ENCODE measurements at regions not wholly inside any gene's neighbourhood (a gene's known extent, or its start where the extent isn't known, plus 50 kb on each side); places are given as distances from the start of the nearest gene placed in this dataset.

DNA sequence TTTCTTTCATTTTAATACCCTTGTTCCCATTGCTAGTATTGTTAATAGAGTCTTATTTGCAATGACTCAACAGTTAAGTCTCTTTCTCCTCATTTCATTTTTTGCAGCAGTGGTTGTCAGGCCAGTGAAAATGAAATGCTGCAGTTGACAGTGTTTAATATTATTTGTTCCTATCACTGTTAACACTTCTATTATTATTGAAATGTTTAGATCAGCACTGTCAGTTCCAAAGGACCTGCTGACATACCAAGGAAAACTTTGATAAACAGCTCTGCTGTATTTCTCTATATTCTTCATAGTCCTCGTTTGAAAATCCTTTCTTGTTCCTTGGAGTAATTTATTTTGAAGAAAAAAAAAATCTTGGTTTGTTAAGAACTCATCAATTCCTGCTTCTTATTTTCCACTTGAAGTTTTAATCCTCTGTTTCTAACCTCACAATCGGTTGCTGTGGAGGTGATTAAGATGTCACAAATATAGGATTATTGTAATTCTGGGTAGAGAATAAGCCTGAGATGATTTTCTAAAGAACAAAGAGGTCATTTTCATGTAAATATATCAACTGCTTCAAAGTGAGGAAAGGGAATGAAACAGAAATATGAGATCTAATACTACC is 1065.9 kb upstream of the CITED2 start:
- no TSS peak for BruUV-seq (replicated peaks)
- intact Hi-C loops (cut with micrococcal nuclease) = loop anchor here (5.0 kb wide), 2 partner anchors 388 to 1122 kb away; no protein-coding TSS in a partner anchor
- Mint-ChIP-seq H3K27ac (ENCODE audit: low read depth, unreplicated experiment) (no peak overlapping the region), H3K9me3 (ENCODE audit: unreplicated experiment) (no peaks in the 10 kb centered on the region), H3K4me1 (ENCODE audit: insufficient read depth, unreplicated experiment) (peaks cover 25% of the 10 kb centered on the region), H3K4me3 (ENCODE audit: unreplicated experiment) (no peak overlapping the region), H3K27me3 (ENCODE audit: insufficient read depth, unreplicated experiment) (no peaks in the 10 kb centered on the region), H3K36me3 (ENCODE audit: insufficient read depth, unreplicated experiment) (no peaks in the 10 kb centered on the region)
- ChIA-PET CTCF (interaction anchor here (0.7 to 1.7 kb wide), 5 partner anchors 558 to 1066 kb away, joined by 3 to 6 read pairs (median 3); partner anchors contain the start of gene CITED2), POLR2A (interaction anchor here (0.6 to 2.0 kb wide), 4 partner anchors 418 to 1088 kb away, joined by 3 to 19 read pairs (median 3); partner anchors contain the start of gene CITED2)
- TF ChIP-seq, protein P1, sequence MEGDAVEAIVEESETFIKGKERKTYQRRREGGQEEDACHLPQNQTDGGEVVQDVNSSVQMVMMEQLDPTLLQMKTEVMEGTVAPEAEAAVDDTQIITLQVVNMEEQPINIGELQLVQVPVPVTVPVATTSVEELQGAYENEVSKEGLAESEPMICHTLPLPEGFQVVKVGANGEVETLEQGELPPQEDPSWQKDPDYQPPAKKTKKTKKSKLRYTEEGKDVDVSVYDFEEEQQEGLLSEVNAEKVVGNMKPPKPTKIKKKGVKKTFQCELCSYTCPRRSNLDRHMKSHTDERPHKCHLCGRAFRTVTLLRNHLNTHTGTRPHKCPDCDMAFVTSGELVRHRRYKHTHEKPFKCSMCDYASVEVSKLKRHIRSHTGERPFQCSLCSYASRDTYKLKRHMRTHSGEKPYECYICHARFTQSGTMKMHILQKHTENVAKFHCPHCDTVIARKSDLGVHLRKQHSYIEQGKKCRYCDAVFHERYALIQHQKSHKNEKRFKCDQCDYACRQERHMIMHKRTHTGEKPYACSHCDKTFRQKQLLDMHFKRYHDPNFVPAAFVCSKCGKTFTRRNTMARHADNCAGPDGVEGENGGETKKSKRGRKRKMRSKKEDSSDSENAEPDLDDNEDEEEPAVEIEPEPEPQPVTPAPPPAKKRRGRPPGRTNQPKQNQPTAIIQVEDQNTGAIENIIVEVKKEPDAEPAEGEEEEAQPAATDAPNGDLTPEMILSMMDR (IDR thresholded peaks at IDR 0.05; ENCODE audit: unreplicated experiment) = no peak
- DNase-seq (ENCODE audit: unreplicated experiment) = no peak

DNA sequence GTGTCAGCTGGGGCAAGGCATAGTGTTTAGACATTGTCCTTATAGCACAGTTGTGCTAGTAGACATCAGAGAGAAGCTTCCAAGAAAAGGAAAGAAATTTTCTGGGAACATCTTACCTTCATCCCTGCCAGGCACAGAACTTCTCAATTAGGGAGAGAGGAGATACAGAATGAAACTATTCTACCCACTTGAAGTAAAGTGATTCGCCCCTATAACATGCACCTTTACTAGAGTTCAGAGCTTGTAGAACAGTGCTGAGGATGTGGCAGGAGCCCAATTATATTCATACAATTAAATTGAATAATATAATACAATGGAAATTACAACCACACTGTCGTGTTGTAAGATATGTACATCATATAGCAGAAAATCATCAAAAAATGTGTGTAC is 1063.9 kb upstream of the CITED2 start:
- Mint-ChIP-seq H3K4me1 (ENCODE audit: insufficient read depth, unreplicated experiment) (peaks cover 25% of the 10 kb centered on the region), H3K9me3 (ENCODE audit: unreplicated experiment) (peaks cover 3% of the 10 kb centered on the region), H3K4me3 (ENCODE audit: unreplicated experiment) (no peak overlapping the region), H3K27ac (ENCODE audit: low read depth, unreplicated experiment) (peak overlapping the region; percentile 60), H3K36me3 (ENCODE audit: insufficient read depth, unreplicated experiment) (no peaks in the 10 kb centered on the region), H3K27me3 (ENCODE audit: insufficient read depth, unreplicated experiment) (no peaks in the 10 kb centered on the region)
- no TSS peak for BruUV-seq (replicated peaks)
- no peak for DNase-seq (ENCODE audit: unreplicated experiment)
- intact Hi-C loops (cut with micrococcal nuclease) = no loop called here
- TF ChIP-seq, protein P1 (IDR thresholded peaks at IDR 0.05; ENCODE audit: unreplicated experiment) = no peak
- CTCF ChIA-PET = interaction anchor here (0.5 to 1.7 kb wide), 4 partner anchors 248 to 1125 kb away, joined by 3 to 4 read pairs (median 3); no protein-coding TSS in a partner anchor
- POLR2A ChIA-PET = interaction anchor here (0.7 to 4.0 kb wide), 7 partner anchors 264 to 1068 kb away, joined by 3 to 23 read pairs (median 4); partner anchors contain the start of gene CITED2

DNA sequence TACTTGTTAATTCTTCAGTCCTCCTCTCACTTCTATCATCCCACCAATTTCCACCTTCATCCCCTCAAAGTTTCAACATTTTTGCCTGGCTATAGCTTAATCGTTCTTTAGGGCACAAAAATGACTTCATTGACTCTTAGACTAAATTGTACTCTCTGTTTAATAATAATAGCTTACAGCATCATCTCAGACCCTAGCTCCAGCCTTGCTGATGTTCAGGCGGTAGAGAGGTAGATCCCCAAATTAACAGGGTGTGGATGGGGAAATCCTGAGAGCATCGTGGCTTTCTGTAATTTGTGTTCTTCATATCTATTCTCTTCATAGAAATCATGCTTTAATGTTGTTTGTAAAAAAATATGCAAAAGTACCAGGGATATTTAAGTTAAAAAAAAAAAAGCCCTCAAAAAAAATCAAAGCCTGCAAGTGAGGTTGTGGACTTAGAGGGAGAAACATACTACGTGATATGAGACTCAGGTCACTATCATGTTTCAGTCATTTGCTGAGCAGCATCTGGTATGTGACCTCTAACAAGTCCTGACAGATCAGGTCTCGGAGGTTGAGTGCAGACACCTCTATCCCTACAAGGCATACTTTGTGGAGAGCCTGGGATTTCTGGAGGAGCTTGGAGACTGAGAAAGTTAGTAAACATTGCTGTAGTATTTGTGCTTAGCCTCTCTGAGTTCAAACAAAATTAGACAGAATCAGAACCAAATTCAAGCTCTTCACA is 1063.3 kb upstream of the CITED2 start:
- ChIA-PET POLR2A (interaction anchor here (0.7 to 4.0 kb wide), 6 partner anchors 42 to 1068 kb away, joined by 3 to 23 read pairs (median 4); partner anchors contain the start of gene CITED2), CTCF (interaction anchor here (0.5 to 1.7 kb wide), 4 partner anchors 247 to 1126 kb away, joined by 3 to 4 read pairs (median 3); no protein-coding TSS in a partner anchor)
- intact Hi-C loops (cut with micrococcal nuclease) = no loop called here
- Mint-ChIP-seq H3K4me1 (ENCODE audit: insufficient read depth, unreplicated experiment) (peaks cover 25% of the 10 kb centered on the region), H3K9me3 (ENCODE audit: unreplicated experiment) (peaks cover 8% of the 10 kb centered on the region), H3K27ac (ENCODE audit: low read depth, unreplicated experiment) (peak overlapping the region; percentile 60), H3K36me3 (ENCODE audit: insufficient read depth, unreplicated experiment) (no peaks in the 10 kb centered on the region), H3K4me3 (ENCODE audit: unreplicated experiment) (no peak overlapping the region), H3K27me3 (ENCODE audit: insufficient read depth, unreplicated experiment) (no peaks in the 10 kb centered on the region)
- BruUV-seq (replicated peaks) = no TSS peak
- TF ChIP-seq, protein P1 (IDR thresholded peaks at IDR 0.05; ENCODE audit: unreplicated experiment) = no peak
- peak; percentile 17 for DNase-seq (ENCODE audit: unreplicated experiment)

All from MCF 10A (cell line).